Endothelial cell of umbilical vein (primary cell): ENCODE measurements at regions not wholly inside any gene's neighbourhood (a gene's known extent, or its start where the extent isn't known, plus 50 kb on each side); places are given as distances from the start of the nearest gene placed in this dataset.

Experiments used
- EZH2 ChIP-seq: IDR thresholded peaks from 2 replicates; pipeline ENCODE4 v1.6.1; 2012; ENCODE audit warnings: borderline replicate concordance, low read depth, mild to moderate bottlenecking, moderate library complexity, low read length, inconsistent platforms; ENCODE audit not compliant: severe bottlenecking
- JUN ChIP-seq: IDR thresholded peaks from 2 replicates; pipeline ENCODE4 v1.6.1; 2011; ENCODE audit warnings: borderline replicate concordance, low read depth; ENCODE audit not compliant: insufficient read length, insufficient read depth
- MYC ChIP-seq: IDR thresholded peaks from one replicate; pipeline ENCODE4 v1.6.1; 2011; ENCODE audit warnings: mild to moderate bottlenecking, low read depth, low read length
- POLR2A ChIP-seq: IDR thresholded peaks from 2 replicates; pipeline ENCODE4 v1.6.1; 2012; ENCODE audit warnings: low read depth, mild to moderate bottlenecking, control low read depth, low read length
- POLR2AphosphoS5 ChIP-seq: IDR thresholded peaks from 2 replicates; pipeline ENCODE4 v1.6.1; 2012; ENCODE audit warnings: low read depth, mild to moderate bottlenecking, control low read depth, low read length, moderate library complexity; ENCODE audit not compliant: insufficient read depth
- TF ChIP-seq, protein P1 (sequence below), 2 donors: IDR thresholded peaks; 1 replicate in 1 of 2; 2 replicates in 1 of 2; pipeline ENCODE4 v1.5.1; 2011; ENCODE audit warnings: low read length in 2 of 2, mild to moderate bottlenecking in 2 of 2, moderate library complexity in 2 of 2, control low read depth in 1 of 2, inconsistent platforms in 1 of 2, low read depth in 1 of 2; ENCODE audit not compliant: insufficient read depth in 1 of 2; ENCODE audit errors: extremely low read depth in 1 of 2
- TF ChIP-seq, protein P2 (sequence below): IDR thresholded peaks from 2 replicates; pipeline ENCODE4 v1.6.1; 2011; ENCODE audit not compliant: insufficient read depth, insufficient read length

DNA sequence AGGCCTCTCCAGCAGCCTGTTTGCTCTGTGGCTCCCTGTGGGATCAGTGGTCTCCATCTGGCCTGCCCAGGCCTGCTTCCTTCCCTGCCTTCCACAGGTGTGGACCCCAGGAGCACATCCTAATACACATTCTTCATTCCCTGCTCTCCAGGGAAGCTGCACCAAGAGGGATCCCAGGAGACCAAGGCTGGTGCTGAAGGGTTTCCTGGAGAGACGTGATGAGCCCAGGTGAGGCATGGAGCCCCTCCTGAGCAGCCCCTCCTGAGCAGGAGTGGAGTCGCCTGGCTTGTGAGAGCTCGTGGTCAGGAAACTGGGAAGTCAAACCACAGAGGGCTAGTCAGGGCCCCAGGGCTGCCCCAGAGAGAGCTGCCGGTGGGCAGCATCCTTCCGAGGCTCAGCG lies 561.4 kb downstream of the MATN1 start:
- no peak for TF ChIP-seq POLR2A
- TF ChIP-seq, protein P1, sequence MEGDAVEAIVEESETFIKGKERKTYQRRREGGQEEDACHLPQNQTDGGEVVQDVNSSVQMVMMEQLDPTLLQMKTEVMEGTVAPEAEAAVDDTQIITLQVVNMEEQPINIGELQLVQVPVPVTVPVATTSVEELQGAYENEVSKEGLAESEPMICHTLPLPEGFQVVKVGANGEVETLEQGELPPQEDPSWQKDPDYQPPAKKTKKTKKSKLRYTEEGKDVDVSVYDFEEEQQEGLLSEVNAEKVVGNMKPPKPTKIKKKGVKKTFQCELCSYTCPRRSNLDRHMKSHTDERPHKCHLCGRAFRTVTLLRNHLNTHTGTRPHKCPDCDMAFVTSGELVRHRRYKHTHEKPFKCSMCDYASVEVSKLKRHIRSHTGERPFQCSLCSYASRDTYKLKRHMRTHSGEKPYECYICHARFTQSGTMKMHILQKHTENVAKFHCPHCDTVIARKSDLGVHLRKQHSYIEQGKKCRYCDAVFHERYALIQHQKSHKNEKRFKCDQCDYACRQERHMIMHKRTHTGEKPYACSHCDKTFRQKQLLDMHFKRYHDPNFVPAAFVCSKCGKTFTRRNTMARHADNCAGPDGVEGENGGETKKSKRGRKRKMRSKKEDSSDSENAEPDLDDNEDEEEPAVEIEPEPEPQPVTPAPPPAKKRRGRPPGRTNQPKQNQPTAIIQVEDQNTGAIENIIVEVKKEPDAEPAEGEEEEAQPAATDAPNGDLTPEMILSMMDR (IDR thresholded peaks at IDR 0.05; ENCODE audit: extremely low read depth in 1 of 2, insufficient read depth in 1 of 2, low read depth in 1 of 2, low read length in 2 of 2), result no peak
- no peak for TF ChIP-seq MYC
- no peak for TF ChIP-seq EZH2
- TF ChIP-seq, protein P2, sequence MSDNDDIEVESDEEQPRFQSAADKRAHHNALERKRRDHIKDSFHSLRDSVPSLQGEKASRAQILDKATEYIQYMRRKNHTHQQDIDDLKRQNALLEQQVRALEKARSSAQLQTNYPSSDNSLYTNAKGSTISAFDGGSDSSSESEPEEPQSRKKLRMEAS, result no peak
- no peak for TF ChIP-seq POLR2AphosphoS5
- TF ChIP-seq JUN, result no peak
